KMS-11 (cell line): ENCODE measurements at regions not wholly inside any gene's neighbourhood (a gene's known extent, or its start where the extent isn't known, plus 50 kb on each side); places are given as distances from the start of the nearest gene placed in this dataset.

Experiments used
- H2AFZ ChIP-seq: fragments of 200-600 bp; sonication (generic); 2 replicates; pipeline ENCODE4 v1.6.1; 2016; ENCODE audit warnings: antibody characterized with exemption, mixed run types, low read depth
- H3K27ac ChIP-seq: fragments of 200-600 bp; sonication (generic); 2 replicates; pipeline ENCODE4 v1.6.1; 2016; ENCODE audit warnings: mild to moderate bottlenecking, mixed run types
- H3K27me3 ChIP-seq: fragments of 200-600 bp; sonication (generic); 2 replicates; pipeline ENCODE4 v1.6.1; 2017; ENCODE audit warnings: mild to moderate bottlenecking, low read depth, mixed run types, moderate library complexity; ENCODE audit not compliant: insufficient read depth
- H3K36me3 ChIP-seq: fragments of 200-600 bp; sonication (generic); 2 replicates; pipeline ENCODE4 v1.6.1; 2017; ENCODE audit warnings: mild to moderate bottlenecking, mixed run types; ENCODE audit not compliant: insufficient read depth
- H3K4me1 ChIP-seq: fragments of 200-600 bp; sonication (generic); 2 replicates; pipeline ENCODE4 v1.6.1; 2016; ENCODE audit warnings: mild to moderate bottlenecking, low read depth, mixed run types; ENCODE audit not compliant: poor library complexity, severe bottlenecking
- H3K4me2 ChIP-seq: fragments of 200-600 bp; sonication (generic); 2 replicates; pipeline ENCODE4 v1.7.0; 2016; ENCODE audit warnings: mild to moderate bottlenecking, mixed run types
- H3K4me3 ChIP-seq: fragments of 200-600 bp; sonication (generic); IDR thresholded peaks from 2 replicates; pipeline ENCODE4 v1.6.1; 2017; ENCODE audit warnings: low read depth, low read length, mixed read lengths; ENCODE audit not compliant: insufficient read depth
- H3K79me2 ChIP-seq: fragments of 200-600 bp; sonication (generic); 2 replicates; pipeline ENCODE4 v1.6.1; 2016; ENCODE audit warnings: low read depth, mixed run types; ENCODE audit not compliant: insufficient read depth
- H3K9ac ChIP-seq: fragments of 200-600 bp; sonication (generic); 2 replicates; pipeline ENCODE4 v1.6.1; 2016; ENCODE audit warnings: mild to moderate bottlenecking, mixed run types
- H4K20me1 ChIP-seq: fragments of 200-600 bp; sonication (generic); 2 replicates; pipeline ENCODE4 v1.6.1; 2016; ENCODE audit warnings: mild to moderate bottlenecking, mixed run types; ENCODE audit not compliant: insufficient read depth
- CTCF ChIP-seq: fragments of 200-600 bp; sonication (generic); conservative IDR thresholded peaks from 2 replicates; pipeline ENCODE4 v1.6.1; 2017; ENCODE audit warnings: low read depth, mild to moderate bottlenecking, antibody characterized with exemption, low read length, moderate library complexity, mixed read lengths

GRCh38 chr18:10332452-10332851, 122.0 kb upstream of the APCDD1 start:
- Histone ChIP-seq H4K20me1 (no peaks in the 10 kb centered on the region), H3K27me3 (no peaks in the 10 kb centered on the region), H3K27ac (no peak overlapping the region), H2AFZ (no peak overlapping the region), H3K4me2 (no peak overlapping the region), H3K4me1 (no peaks in the 10 kb centered on the region), H3K4me3 (no peak overlapping the region), H3K9ac (no peak overlapping the region), H3K79me2 (no peaks in the 10 kb centered on the region), H3K36me3 (no peaks in the 10 kb centered on the region)
- TF ChIP-seq CTCF, result no peak

GRCh38 chr18:10336749-10337350, 117.6 kb upstream of the APCDD1 start:
- Histone ChIP-seq H3K4me3 (no peak overlapping the region), H2AFZ (no peak overlapping the region), H3K36me3 (no peaks in the 10 kb centered on the region), H3K27me3 (no peaks in the 10 kb centered on the region), H3K27ac (no peak overlapping the region), H4K20me1 (no peaks in the 10 kb centered on the region), H3K9ac (no peak overlapping the region), H3K4me1 (no peaks in the 10 kb centered on the region), H3K79me2 (no peaks in the 10 kb centered on the region), H3K4me2 (no peak overlapping the region)
- TF ChIP-seq CTCF, result no peak

GRCh38 chr18:10340821-10341220, 113.6 kb upstream of the APCDD1 start:
- Histone ChIP-seq H3K27me3 (no peaks in the 10 kb centered on the region), H3K4me3 (no peak overlapping the region), H4K20me1 (no peaks in the 10 kb centered on the region), H3K9ac (no peak overlapping the region), H3K36me3 (no peaks in the 10 kb centered on the region), H3K27ac (no peak overlapping the region), H3K4me2 (no peak overlapping the region), H3K4me1 (no peaks in the 10 kb centered on the region), H2AFZ (no peak overlapping the region), H3K79me2 (no peaks in the 10 kb centered on the region)
- no peak for TF ChIP-seq CTCF

GRCh38 chr18:10343778-10344177, 110.7 kb upstream of the APCDD1 start:
- no peaks in the 10 kb centered on the region for H3K79me2 ChIP-seq
- no peak for TF ChIP-seq CTCF
- H3K9ac ChIP-seq, result no peak overlapping the region
- no peak overlapping the region for H3K4me2 ChIP-seq
- no peaks in the 10 kb centered on the region for H3K4me1 ChIP-seq
- no peaks in the 10 kb centered on the region for H3K27me3 ChIP-seq
- H3K36me3 ChIP-seq, result no peaks in the 10 kb centered on the region
- H3K4me3 ChIP-seq, result no peak overlapping the region
- no peak overlapping the region for H2AFZ ChIP-seq
- H4K20me1 ChIP-seq, result no peaks in the 10 kb centered on the region
- H3K27ac ChIP-seq, result no peak overlapping the region
